NCI-H2107 (cell line): ENCODE measurements at regions not wholly inside any gene's neighbourhood (a gene's known extent, or its start where the extent isn't known, plus 50 kb on each side); places are given as distances from the start of the nearest gene placed in this dataset.

Experiments used
- DNase-seq: peaks from one replicate; lab custom pipeline; 2025; lab: John Stamatoyannopoulos, UW

DNA sequence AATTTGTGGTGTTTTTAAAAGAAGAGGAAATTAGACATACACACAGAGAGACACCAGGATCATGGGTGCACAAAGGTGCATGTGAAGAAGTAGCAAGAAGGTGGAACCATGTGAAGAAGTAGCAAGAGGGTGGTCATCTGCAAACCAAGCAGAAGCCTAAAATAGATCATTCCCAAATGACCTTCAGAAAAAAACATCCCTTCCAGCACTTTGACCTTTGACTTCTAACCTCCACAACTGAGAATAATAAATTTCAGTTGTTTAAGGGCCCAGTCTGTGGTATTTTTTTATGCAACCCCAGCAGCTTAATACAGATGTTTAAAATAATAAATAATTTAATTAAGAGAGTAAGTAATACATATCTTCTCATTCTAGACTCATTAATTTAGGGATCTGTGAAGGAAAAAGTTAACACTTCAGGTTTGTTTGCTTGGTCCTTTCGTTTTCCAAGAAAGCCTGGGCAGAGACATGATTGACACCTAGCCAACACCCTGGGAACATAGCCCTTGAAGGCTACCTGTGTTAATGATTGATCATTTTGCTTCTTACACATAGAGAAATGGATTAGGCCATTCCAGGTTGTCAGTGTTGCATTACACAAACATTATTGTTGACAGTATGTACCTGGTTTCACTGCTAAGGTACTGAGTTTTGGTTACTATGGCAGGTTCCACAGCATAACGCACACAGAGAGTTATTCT lies 1331.2 kb upstream of the GBE1 start:
- no peak for DNase-seq

DNA sequence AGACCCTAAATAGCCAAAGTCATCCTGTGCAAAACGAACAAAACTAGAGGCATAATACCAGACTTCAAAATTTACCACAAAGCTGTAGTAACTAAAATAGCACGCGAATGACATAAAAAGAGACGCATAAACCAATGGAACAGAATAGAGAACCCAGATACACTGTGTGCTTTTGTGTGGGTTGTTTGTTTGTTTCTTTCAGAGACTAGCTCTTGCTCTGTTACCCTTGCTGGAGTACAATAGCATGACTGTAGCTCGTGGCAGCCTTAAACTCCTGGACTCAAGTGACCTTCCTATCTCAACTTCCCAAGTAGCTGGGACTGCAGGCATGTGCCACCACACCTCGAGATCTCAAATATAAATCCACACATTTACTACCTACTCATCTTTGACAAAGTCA lies 1314.6 kb upstream of the GBE1 start:
- no peak for DNase-seq

DNA sequence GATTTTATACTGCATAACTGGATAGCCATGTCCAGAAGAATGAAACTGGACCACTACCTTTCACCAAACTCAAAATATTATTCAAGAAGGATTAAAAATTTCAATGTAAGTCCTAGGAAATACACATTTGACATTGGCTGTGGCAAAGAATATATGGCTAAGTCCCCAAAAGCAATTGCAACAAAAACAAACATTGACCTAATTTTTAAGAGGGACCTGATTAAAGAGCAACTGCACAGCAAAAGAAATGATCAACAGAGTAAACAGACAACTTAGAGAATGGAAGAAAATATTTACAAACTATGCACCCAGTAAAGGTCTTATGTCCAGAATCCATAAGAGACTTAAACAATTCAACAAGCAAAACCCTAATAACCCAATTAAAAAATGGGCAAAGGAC lies 1313.0 kb upstream of the GBE1 start:
- DNase-seq, result no peak

DNA sequence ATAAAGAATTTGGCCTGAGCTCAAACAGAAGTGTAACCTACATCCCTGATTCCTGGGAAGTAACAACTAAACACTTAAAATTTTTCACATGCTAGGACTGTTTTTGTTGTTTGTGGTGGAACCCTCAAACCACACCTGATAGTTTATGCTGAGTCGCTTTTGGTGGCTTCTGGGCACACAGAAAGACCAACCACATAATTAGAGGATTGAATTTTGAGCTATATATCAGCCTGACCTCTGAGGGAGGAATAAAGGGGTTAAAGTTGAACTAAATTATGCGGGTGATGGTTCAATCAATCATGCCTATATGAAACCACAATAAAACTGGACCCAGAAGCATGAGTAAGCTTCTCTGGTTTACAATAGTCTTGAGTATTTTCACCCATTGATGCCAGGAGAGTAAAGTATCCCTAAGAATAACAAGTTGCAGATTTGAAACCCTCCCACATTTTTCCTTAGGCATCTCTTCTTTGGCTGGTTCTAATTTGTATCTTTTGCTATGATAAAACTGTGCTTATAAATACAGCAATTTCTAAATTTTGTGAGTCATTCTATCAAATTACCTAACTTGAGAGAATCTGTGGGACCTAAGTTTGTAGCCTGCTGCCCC lies 1304.5 kb upstream of the GBE1 start:
- DNase-seq, result no peak

- no peak for DNase-seq
These were observed 1302.0 kb upstream of the GBE1 start for GRCh38 chr3:83063446-83063845.

DNA sequence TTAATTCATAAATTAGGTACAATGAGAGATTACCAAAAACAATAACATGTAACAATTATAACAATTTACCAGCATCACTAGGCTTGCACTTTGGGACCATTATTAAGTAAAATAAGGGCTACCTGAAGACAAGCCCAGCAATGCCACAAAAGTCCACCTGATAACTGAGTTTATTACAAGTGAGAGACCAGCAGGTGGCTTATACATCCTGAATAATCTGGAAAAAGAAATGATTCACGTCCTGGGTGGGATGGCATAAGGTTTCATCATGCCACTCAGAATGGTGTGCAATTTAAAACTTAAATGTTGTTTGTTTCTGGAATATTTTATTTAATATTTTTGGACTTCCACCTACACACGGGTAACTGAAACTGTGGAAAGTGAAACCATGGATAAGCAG lies 1287.1 kb upstream of the GBE1 start:
- no peak for DNase-seq

- no peak for DNase-seq
These were observed 1278.0 kb upstream of the GBE1 start for GRCh38 chr3:83039422-83039821.

- no peak for DNase-seq
These were observed 1274.2 kb upstream of the GBE1 start for GRCh38 chr3:83035704-83036010.

- DNase-seq, result no peak
These were observed 1273.6 kb upstream of the GBE1 start for GRCh38 chr3:83034806-83035703.

DNA sequence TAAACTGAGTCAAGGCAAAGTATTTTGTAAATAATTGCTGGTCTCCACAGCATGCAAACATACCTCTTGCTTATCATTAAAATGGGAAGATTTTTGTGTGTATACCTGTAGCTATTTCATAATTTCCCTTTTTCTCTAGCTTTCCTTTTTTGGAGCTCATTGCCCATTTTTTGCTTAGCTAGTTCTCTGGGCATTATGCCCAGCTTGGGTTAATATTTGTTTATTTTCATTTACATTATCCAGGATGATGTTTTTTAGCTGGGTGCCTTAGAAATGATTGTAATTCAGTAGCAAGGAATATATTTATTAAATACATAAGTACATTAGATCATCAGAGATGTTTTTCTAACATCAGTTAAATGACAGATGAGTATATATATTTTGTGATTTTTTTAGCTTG lies 1271.7 kb upstream of the GBE1 start:
- no peak for DNase-seq

- DNase-seq, result no peak
These were observed 1261.6 kb upstream of the GBE1 start for GRCh38 chr3:83023086-83023485.

GRCh38 chr3:83011481-83011880 lies 1250.0 kb upstream of the GBE1 start:
- DNase-seq, result no peak

DNA sequence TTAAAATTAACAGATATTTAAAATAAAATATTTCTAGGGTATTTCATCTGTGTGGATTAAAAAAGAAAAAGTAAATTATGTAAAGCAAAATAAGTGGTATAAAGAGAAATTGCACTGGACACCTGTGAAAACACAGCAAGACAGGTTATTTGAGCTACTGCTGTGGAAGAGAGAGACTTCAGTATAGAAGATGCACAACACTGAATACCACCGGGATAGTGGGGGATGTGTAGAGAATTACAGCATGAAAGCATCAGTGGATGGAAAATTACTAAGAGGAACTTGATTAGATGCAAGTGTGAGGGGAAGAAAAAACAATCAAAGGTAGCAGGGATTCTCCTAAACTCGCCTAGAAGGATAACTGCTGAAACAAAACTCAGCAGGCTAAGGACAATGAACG lies 1242.5 kb upstream of the GBE1 start:
- peak; percentile 47 for DNase-seq

- DNase-seq, result peak; percentile 81
These were observed 1241.5 kb upstream of the GBE1 start for GRCh38 chr3:83002869-83003445.

DNA sequence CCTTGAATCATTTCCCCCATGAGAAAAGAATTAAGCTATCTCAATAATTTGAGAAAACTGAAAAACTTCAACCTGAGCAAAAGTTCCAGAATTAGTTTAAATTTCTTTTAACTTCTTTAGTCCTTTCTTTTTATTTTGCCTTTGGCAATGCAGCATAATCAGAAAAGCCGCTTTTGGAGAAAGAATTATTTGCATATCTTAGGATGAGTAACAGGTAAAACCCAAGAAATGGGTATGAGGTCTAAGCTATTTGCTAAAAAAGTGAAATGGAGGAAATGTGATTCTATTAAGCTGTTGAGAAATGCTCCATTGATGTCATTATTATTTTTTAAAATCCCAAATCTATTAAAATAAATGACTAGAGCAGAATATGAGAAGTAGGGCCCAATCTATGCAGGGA lies 1238.3 kb upstream of the GBE1 start:
- DNase-seq, result no peak

- DNase-seq, result no peak
These were observed 1216.9 kb upstream of the GBE1 start for GRCh38 chr3:82978368-82978767.

GRCh38 chr3:82977871-82978270 lies 1216.4 kb upstream of the GBE1 start:
- no peak for DNase-seq

- DNase-seq, result no peak
These were observed 1212.3 kb upstream of the GBE1 start for GRCh38 chr3:82973791-82974190.

- no peak for DNase-seq
These were observed 1198.9 kb upstream of the GBE1 start for GRCh38 chr3:82960379-82960778.

DNA sequence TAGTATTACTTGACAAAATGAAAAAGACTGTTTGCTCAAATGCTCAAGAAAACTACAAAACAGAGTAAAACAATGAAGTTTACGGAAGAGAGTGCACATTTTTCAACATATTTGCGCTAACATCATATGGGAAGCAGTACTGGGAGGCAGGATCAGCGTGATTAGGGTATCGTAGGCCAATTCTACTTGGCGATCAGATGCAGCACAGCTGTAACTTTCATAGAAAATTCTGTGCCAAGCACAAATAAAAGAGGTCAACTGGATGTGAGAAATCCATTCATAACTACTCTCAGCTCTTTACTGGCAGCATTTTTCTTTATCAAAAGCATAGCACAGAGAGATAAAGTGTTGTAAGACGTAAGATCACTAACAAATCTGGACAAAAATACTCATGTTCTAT lies 1196.3 kb upstream of the GBE1 start:
- no peak for DNase-seq

DNA sequence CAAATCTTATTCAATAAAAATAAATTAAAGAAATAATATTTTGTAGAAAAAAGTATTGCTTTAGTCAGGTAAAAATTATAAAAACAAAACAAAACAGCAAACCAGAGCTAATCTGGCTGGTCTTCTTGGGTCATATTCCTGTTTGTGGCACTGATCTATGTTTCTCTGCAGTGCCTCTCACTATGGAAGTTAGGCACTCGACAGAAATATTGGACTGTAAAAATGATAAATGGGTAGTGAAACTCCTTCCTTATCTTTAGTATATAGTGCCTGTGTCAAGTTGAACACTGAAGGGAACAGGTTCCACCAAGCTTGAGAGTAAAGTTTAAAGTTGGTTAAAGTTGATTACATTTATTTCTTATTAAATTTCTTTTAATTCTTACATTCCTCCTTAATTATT lies 1195.6 kb upstream of the GBE1 start:
- DNase-seq, result no peak

- no peak for DNase-seq
These were observed 1193.0 kb upstream of the GBE1 start for GRCh38 chr3:82954486-82954885.

- no peak for DNase-seq
These were observed 1180.6 kb upstream of the GBE1 start for GRCh38 chr3:82942041-82942440.
